ENCODE measurements at regions not wholly inside any gene's neighbourhood (a gene's known extent, or its start where the extent isn't known, plus 50 kb on each side); places are given as distances from the start of the nearest gene placed in this dataset.

DNA sequence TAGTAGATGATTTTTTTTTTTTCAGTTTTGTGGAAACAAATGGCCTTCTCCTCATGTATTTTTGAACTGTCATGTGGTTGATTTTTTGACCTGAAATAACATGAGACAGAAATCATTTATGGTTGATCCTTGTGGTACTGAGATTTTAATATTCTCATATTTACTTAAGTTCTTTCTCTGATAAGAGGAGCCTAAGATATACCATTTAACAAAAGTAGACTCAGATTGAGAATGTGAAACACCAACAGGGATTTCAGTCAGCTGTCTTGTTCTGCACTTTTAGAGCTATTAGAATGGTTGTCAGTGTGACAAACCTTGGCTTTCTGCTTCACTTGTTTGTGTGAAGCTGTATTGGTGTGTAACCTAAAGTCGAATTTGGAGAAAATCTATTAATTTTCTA lies 575.7 kb downstream of the SPOCK3 start:
- POLR2A ChIA-PET (ENCODE audit: low non-redundant PET), result no interaction called here

DNA sequence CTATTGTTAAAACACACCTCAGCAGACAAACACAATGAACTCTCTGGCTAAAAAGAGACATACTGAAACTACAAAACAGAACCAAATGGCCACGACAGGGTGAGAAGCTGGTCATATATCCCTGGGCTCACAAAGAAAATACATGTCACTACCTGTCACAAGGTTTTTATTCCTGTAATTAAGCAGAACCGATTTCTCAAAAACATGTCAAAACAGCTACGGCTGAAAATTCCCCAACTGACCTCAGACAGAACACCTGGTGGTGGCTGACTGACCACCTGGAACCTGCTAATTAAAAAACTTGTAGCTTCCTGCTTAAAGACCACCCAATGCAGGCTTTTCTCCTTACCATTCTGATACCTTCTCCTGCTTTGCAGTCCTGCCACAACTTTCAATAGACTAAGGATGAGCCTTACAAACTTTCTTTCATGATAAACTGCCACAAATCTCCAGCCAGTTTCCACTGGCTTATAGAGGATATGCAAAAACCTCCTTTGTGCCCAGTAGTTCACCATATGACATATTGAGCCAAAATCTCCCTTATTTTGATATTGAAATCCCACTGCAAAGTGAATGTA lies 571.9 kb downstream of the SPOCK3 start:
- no peak for TF ChIP-seq EZH2 (IDR thresholded peaks at IDR 0.05; ENCODE audit: borderline replicate concordance, low read depth, low read length, poor library complexity, severe bottlenecking)
- TF ChIP-seq, protein P1, sequence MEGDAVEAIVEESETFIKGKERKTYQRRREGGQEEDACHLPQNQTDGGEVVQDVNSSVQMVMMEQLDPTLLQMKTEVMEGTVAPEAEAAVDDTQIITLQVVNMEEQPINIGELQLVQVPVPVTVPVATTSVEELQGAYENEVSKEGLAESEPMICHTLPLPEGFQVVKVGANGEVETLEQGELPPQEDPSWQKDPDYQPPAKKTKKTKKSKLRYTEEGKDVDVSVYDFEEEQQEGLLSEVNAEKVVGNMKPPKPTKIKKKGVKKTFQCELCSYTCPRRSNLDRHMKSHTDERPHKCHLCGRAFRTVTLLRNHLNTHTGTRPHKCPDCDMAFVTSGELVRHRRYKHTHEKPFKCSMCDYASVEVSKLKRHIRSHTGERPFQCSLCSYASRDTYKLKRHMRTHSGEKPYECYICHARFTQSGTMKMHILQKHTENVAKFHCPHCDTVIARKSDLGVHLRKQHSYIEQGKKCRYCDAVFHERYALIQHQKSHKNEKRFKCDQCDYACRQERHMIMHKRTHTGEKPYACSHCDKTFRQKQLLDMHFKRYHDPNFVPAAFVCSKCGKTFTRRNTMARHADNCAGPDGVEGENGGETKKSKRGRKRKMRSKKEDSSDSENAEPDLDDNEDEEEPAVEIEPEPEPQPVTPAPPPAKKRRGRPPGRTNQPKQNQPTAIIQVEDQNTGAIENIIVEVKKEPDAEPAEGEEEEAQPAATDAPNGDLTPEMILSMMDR (conservative IDR thresholded peaks at IDR 0.05; ENCODE audit: low read depth, low read length), result no peak
- ChIA-PET POLR2A (ENCODE audit: low non-redundant PET) (no interaction called here), CTCF (no interaction called here)
- no peaks in the 10 kb centered on the region for H3K27me3 ChIP-seq (replicated peaks; ENCODE audit: insufficient read depth, low read depth, low read length, poor library complexity)
- no peaks in the 10 kb centered on the region for H3K9me3 ChIP-seq (ENCODE audit: low read depth, low read length, poor library complexity, severe bottlenecking)
- no peak for DNase-seq (ENCODE audit: low spot score)
- intact Hi-C loops (cut with micrococcal nuclease; ENCODE audit: unreplicated experiment), result no loop called here
- no peak overlapping the region for H3K27ac ChIP-seq (ENCODE audit: low read depth, low read length, poor library complexity, severe bottlenecking)
- no peaks in the 10 kb centered on the region for H3K36me3 ChIP-seq (ENCODE audit: insufficient read depth, low read length, poor library complexity, severe bottlenecking)
- no peaks in the 10 kb centered on the region for H3K4me1 ChIP-seq (ENCODE audit: insufficient read depth, low read length, poor library complexity, severe bottlenecking)
- H3K4me3 ChIP-seq (ENCODE audit: low read depth, low read length, poor library complexity, severe bottlenecking), result no peak overlapping the region
- BruUV-seq (replicated peaks), result no TSS peak

More for the DNA sequence above, 575.7 kb downstream of the SPOCK3 start:
- Histone ChIP-seq H3K36me3 (ENCODE audit: insufficient read depth, low read length, poor library complexity, severe bottlenecking) (no peaks in the 10 kb centered on the region), H3K9me3 (ENCODE audit: low read depth, low read length, poor library complexity, severe bottlenecking) (no peaks in the 10 kb centered on the region), H3K4me1 (ENCODE audit: insufficient read depth, low read length, poor library complexity, severe bottlenecking) (no peaks in the 10 kb centered on the region), H3K27me3 (replicated peaks; ENCODE audit: insufficient read depth, low read depth, low read length, poor library complexity) (no peaks in the 10 kb centered on the region), H3K27ac (ENCODE audit: low read depth, low read length, poor library complexity, severe bottlenecking) (no peak overlapping the region), H3K4me3 (ENCODE audit: low read depth, low read length, poor library complexity, severe bottlenecking) (no peak overlapping the region)
- intact Hi-C loops (cut with micrococcal nuclease; ENCODE audit: unreplicated experiment), result no loop called here
- CTCF ChIA-PET, result no interaction called here
- DNase-seq (ENCODE audit: low spot score), result no peak
- TF ChIP-seq, protein P1 (conservative IDR thresholded peaks at IDR 0.05; ENCODE audit: low read depth, low read length), result no peak
- TF ChIP-seq EZH2 (IDR thresholded peaks at IDR 0.05; ENCODE audit: borderline replicate concordance, low read depth, low read length, poor library complexity, severe bottlenecking), result no peak
- no TSS peak for BruUV-seq (replicated peaks)

DNA sequence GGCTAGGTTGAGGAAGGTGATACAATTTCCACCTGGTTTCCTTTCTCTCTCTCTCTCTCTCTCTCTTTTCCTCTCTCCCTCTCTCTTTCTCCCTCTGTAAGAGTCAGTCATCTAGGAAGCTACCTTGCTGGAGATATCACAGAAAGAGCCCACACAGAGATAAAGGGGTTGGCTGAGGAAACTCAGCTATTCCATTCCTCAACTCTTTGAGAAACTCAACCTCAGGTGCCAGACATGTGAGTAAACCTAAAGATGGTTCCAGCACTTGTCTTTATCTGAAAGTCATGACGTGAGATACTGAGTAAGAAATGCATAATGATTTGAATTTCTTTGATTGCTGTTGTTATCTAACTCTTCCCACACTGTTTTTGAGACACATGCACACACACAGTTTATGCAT lies 564.0 kb downstream of the SPOCK3 start:
- DNase-seq (ENCODE audit: low spot score), result no peak
- CTCF ChIA-PET, result no interaction called here
- no peak overlapping the region for H3K4me3 ChIP-seq (ENCODE audit: low read depth, low read length, poor library complexity, severe bottlenecking)
- no peaks in the 10 kb centered on the region for H3K4me1 ChIP-seq (ENCODE audit: insufficient read depth, low read length, poor library complexity, severe bottlenecking)
- no TSS peak for BruUV-seq (replicated peaks)
- no peak overlapping the region for H3K27ac ChIP-seq (ENCODE audit: low read depth, low read length, poor library complexity, severe bottlenecking)
- POLR2A ChIA-PET (ENCODE audit: low non-redundant PET), result no interaction called here
- TF ChIP-seq, protein P1 (conservative IDR thresholded peaks at IDR 0.05; ENCODE audit: low read depth, low read length), result no peak
- no peak for TF ChIP-seq EZH2 (IDR thresholded peaks at IDR 0.05; ENCODE audit: borderline replicate concordance, low read depth, low read length, poor library complexity, severe bottlenecking)
- no peaks in the 10 kb centered on the region for H3K27me3 ChIP-seq (replicated peaks; ENCODE audit: insufficient read depth, low read depth, low read length, poor library complexity)
- H3K36me3 ChIP-seq (ENCODE audit: insufficient read depth, low read length, poor library complexity, severe bottlenecking), result no peaks in the 10 kb centered on the region
- H3K9me3 ChIP-seq (ENCODE audit: low read depth, low read length, poor library complexity, severe bottlenecking), result no peaks in the 10 kb centered on the region
- intact Hi-C loops (cut with micrococcal nuclease; ENCODE audit: unreplicated experiment), result no loop called here
